CD4-positive, alpha-beta T cell treated with Interleukin-21 for 1 hour (primary cell): ENCODE measurements at regions not wholly inside any gene's neighbourhood (a gene's known extent, or its start where the extent isn't known, plus 50 kb on each side); places are given as distances from the start of the nearest gene placed in this dataset.

Experiments
- DNase-seq: peaks from one replicate; pipeline ENCODE4 v3.0.0-alpha.2; 2020

GRCh38 chr12:98074286-98074685 lies 441.1 kb upstream of the TMPO start:
- DNase-seq: no peak

- DNase-seq: no peak
Measured at GRCh38 chr12:98084391-98084790, 431.0 kb upstream of the TMPO start.

- DNase-seq: no peak
Measured at GRCh38 chr12:98085046-98085755, 430.2 kb upstream of the TMPO start.

DNA sequence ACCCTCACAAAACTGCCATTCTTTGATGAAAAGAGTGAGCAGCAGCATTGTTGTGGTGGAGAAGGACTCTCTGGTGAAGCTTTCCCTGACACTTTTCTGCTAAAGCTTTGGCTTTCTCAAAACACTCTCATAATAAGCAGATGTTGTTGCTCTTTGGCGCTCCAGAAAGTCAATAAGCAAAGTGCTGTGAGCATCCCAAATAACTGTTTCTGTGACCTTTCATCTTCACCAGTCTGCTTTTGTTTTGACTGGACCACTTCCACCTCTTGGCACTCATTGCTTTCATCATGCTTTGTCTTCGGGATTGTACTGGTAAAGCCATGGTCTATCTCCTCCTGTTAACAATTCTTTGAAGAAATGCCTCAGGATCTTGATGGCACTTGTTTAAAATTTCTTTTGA lies 424.7 kb upstream of the TMPO start:
- no peak for DNase-seq

- DNase-seq: no peak
Measured at GRCh38 chr12:98096436-98096835, 419.0 kb upstream of the TMPO start.

GRCh38 chr12:98106031-98106683 lies 409.2 kb upstream of the TMPO start:
- no peak for DNase-seq

DNA sequence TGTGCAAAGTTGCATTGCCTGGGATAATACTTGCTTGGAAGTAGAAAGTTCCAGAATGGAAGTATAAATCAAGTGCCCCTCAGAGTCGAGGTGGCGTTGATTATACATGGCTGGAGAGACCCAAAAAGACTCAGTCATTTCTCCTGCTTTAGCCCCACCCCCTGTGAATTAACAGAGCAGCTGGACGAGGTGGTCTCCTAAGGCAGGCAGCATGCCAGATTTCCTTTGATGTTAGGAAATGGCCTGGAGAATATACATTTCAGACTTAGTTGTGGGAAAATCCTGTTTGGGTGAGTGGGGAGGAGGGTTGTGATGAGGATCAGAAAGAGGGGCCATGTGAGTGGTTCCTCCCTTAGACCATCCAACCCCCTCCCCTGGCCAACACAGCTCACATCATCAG lies 406.1 kb upstream of the TMPO start:
- DNase-seq: no peak

GRCh38 chr12:98110536-98110935 lies 404.9 kb upstream of the TMPO start:
- no peak for DNase-seq

GRCh38 chr12:98113548-98113947 lies 401.8 kb upstream of the TMPO start:
- DNase-seq: no peak

- DNase-seq: no peak
Measured at GRCh38 chr12:98121963-98122362, 393.4 kb upstream of the TMPO start.

DNA sequence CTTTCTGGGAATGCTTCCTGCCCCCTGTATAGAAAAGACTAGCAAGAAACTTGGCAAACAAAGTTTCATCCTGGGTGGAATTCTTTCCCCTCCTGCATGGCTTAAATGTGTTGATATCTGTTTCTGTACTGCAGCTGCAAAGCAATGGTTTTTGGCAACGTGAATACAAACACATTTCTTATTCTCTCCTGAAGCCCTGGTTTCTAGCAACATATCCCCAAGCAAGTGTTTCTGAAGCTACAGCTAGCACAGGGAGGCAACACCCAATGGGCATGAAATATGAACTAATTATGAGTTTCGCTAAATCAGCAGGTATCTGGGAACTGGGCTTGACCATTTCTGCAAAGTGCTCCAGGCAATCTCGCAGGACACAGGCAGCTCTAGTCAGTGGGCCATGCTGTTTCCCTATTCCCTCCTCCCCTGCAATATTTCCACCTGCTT lies 392.3 kb upstream of the TMPO start:
- DNase-seq: no peak

DNA sequence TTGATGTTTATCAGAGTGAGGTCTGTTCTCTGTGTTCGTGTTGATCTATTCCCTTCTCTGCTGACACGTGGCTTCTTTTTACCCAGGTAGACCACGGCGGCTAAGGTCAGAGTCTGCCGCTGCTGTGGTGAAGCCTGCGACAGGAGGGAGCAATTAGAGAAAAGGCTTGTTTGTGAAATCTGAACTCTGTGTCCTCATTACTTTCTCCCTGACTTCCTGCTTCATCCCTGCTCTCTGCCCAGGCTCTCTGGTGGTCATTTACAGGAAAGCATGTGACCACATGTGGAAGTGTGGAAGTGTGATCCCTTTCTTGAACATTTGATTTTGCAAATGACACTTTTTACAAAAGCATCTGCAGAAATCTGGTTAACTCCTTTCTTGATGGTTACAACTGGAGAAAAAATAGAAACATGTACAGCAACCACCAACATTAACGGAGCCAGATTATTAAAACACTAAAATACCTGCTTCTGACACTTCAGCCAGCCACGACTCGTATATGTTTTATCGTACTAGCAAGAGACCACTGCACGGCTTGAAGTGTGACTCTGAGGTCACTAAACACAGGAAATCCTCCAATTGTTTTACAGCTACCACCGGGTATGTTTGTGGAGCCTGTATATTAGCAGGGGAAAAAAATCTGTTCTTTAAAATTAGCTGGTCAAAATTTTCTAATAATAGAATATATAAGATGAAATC lies 388.6 kb upstream of the TMPO start:
- DNase-seq: no peak

GRCh38 chr12:98127336-98127679 lies 388.1 kb upstream of the TMPO start:
- DNase-seq: no peak

DNA sequence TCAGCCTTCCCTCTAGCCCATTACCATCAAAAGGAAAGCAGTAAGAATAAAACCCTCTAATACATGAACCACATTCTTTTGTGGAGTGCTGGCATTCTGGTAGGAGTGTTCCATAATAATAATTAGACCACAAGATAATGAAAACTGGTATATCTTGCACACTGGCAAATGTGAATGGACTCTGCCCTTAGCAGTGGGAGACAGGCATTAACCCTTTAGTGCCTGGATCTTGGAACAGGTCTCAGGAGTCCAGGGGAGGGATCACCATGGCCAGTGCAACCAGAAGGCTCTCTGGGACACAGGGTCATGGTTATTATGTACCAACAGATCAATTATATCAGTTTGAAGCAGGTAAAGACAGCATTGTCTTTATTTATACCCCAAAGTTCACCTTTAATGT lies 387.5 kb upstream of the TMPO start:
- no peak for DNase-seq

GRCh38 chr12:98136544-98136943 lies 378.8 kb upstream of the TMPO start:
- no peak for DNase-seq

DNA sequence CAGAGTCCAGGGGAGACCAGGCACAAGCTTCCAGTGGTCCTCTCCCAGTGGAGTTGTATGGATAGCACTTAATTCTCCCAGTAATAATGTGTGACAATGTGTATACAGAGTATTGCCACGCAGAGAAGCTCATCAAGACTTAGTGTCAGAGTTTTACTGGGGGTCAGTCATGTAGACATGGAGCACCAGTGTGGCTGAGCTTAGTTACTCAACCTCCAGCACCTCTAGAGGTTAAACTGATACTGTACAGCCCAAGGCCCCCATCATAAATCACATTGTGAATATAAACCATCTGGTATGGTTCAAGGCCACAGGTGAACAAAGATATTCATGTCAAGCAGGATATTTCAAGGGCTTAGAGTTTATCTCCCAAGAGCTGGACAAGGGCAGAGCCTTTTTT lies 378.1 kb upstream of the TMPO start:
- DNase-seq: no peak

GRCh38 chr12:98144953-98145352 lies 370.4 kb upstream of the TMPO start:
- DNase-seq: no peak

DNA sequence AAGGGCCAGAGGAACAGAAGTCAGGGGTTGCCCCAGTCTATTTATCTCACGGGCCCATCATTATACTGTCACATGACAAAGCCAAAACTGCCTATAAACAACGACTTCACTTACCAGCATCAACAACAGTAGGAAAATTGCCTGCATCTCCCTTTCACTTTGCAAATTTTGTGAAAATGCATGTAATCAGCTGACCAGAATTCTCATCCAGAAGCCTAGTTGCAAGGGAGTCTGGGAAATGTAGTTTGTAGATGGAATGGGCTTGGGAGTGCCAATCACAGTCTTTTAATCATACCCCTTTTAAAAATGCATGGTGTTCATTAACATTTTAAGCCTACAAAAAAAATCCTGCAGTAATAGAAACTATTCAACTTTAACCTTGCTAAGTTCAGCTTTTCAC lies 369.3 kb upstream of the TMPO start:
- DNase-seq: no peak

GRCh38 chr12:98146487-98146886 lies 368.9 kb upstream of the TMPO start:
- no peak for DNase-seq

- no peak for DNase-seq
Measured at GRCh38 chr12:98149270-98149669, 366.1 kb upstream of the TMPO start.

DNA sequence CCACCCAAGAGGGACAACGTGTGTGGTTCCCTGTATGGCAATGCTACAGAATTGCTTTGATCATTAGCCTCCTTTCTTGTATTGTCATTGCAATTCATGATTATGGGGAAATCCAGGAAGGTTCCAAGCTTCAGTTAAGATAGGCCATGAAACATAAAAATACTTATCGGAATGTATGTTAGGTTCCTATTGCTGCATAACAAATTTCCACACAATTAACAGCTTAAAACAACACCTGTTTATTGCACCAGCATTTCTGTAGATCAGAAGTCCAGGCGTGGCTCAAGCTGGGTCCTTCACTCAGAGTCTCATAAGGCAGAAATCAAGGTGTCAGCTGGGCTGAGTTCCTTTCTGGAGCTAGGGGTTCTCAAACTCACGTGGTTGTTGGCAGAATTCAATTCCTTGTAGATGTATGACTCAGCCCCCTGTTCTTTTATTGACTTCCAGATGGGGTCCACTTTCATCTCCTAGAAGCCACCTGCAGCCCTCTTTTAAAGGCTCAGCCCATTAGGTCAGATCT lies 365.6 kb upstream of the TMPO start:
- no peak for DNase-seq

GRCh38 chr12:98151105-98151590 lies 364.2 kb upstream of the TMPO start:
- DNase-seq: no peak

- DNase-seq: no peak
Measured at GRCh38 chr12:98151984-98152383, 363.4 kb upstream of the TMPO start.

DNA sequence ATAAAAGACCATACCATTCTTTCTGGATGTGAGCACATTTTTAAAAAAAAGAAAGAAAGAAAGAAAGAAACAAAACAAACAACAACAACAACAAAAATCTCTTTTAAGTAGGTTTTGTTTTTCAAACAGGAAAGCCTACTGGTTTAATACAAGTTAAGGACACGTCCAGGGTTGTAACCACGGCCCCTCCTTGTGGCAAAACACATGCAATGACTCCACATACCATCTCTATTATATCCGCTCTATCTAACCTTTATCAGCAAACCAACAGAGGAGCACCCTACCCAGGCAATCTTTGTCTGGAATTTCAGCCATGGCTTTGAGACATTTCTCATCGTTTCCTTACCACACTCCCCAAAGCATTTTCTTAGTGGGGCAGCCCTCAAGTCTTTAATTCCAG lies 360.5 kb upstream of the TMPO start:
- DNase-seq: no peak
